Caki2 (cell line): ENCODE measurements at regions not wholly inside any gene's neighbourhood (a gene's known extent, or its start where the extent isn't known, plus 50 kb on each side); places are given as distances from the start of the nearest gene placed in this dataset.

ENCODE experiments used
- DNase-seq: peaks from one replicate; pipeline ENCODE4 v3.0.0-alpha.2; 2015; ENCODE audit warnings: low read depth
- in situ Hi-C: cut with HindIII; loops from 2 replicates; pipeline ENCODE4 v1.10.0; 2016; ENCODE audit warnings: low sequenced_read_pairs, low pct_unique_long_range_greater_than_20kb, mixed read lengths

DNA sequence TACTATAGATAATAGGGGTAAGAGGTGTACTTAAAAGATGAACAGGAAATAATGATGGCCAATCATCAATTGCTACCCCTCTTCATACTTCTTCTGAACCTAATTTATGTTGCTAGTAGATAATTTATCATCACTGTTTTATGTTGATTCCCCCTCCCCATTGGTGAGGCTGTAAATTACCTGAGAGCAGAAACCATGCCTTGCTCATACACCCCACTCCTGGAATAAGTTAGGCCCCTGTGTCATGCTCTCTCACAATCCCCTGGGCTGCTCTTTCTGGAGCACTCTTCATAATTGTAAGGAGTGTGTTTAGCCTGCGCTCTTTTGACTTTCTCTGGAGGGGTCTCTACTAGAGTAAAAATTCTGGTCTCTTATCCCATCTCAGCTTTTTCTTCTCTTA is 180.7 kb downstream of the PAH start:
- in situ Hi-C loops = no loop called here
- no peak for DNase-seq

DNA sequence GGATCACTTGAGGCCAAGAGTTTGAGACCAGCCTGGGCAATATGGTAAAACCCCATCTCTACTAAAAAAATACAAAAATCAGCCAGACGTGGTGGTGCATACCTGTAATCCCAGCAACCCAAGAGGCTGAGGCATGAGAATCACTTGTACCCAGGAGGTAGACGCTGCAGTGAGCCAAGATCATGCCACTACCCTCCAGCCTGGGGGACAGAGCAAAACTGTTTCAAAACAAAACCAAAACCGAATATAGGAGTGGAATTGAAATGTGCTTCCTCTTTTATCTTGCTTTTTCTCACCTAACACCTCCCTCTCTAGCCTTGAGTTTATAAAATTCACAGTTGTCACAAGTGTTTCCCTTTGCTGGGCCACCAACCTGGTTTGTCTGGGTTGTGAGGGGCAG is 181.9 kb downstream of the PAH start:
- DNase-seq = no peak
- in situ Hi-C loops = no loop called here

DNA sequence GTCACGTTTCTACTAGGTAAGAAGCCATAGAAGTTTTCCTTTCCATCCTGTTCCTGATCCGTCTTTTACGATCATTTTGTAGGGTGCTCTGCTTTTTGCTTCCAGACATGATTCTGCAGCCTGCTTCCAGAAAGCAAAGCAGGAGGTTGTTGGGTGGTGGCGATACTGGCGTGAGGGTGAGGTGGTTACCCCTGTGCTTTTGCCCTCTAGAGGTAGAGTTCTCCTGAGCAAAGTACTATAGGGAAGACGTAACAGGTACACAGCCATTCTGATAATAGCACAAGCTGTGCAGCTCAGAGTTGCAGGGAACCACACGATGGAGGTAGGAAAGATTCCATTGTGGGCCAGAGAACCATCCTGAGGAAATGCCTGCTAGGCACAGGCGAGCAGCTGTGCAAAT is 186.0 kb downstream of the PAH start:
- no peak for DNase-seq
- in situ Hi-C loops = no loop called here

DNA sequence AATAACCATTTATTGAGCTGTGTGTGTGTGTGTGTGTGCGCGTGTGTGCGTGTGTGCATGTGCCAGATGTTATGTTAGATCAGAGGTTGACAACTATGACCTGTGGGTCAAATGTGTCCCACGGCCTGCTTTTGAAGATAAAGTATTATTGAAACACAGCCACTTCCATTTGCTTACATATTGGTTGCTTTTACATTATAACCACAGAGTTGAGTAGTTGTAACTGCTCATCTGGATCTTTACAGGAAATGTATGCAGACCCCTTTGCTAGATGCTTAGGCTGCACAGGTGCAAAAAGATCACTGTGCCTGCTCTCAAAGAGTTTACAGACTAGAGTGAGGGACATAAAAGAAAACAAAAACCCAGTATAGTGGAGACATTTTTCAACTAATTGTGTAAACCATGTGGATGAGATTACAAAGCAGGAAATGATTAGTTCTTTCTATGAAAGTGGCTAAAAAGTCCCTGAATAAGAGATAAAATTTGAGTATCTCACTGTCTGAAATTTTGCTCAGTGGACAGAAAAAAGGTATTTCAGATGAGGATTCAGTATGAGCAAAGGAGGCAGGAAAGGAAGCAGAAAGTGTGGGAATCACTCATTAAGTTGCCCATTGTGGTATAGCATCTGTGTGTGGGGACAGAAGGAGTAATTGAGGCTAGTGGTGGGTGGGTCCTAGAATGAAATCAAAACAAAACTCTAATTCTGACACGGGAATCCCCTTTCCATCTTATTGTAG is 188.4 kb downstream of the PAH start:
- in situ Hi-C loops = no loop called here
- no peak for DNase-seq

DNA sequence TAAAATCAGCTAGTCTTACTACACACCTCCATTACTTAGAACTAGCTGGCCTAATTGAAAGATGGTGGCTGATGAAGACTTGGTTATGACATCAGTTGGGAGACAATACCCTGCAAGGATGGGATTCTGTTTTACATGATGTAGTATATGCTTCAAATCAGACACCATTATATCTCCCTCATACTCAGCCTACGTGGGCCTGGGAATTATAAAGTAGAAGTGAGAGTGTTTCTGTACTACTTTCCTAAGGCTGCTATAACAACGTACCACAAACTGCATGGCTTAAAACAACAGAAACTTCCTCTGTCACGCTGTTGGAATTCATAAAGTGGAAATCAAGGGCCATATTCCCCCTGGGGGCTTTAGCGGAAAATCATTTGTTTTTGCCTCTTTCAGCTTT is 190.4 kb downstream of the PAH start:
- in situ Hi-C loops = no loop called here
- DNase-seq = no peak

DNA sequence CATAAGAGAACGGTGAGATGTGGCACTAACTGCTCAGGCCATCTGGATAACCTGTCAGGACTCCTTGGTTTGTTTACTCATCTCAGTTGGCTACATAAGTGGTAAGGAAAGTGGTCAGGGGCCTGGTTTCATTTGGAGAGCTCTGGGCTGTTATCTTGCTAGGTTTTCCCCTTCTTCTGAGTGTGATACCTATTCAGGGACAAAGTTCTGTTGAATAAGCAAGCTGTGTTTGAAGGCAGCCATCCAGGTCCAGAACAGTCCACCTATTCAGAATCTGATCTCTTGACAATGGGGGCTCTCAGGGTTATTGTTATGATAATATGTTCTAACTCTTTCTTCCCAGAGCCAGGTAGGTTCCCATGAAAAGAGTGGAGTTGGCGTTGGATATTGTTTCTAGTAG is 194.9 kb downstream of the PAH start:
- in situ Hi-C loops = no loop called here
- no peak for DNase-seq

DNA sequence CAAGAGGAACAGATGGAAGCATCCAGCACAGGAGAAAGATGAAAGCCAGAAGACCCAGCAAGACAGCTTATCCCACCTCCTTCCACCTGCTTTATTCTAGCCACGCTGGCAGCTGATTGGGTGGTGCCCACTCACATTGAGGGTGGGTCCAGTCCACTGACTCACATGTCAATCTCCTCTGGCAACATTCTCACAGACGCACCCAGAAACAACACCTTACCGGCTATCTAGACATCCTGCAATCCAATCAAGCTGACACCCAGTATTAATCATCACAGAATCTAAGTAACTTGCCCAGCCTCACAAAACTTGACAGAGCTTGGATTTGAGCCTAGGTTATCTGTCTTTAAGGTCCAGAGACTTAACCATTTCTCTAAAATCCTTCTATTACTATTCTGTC is 208.9 kb downstream of the PAH start:
- in situ Hi-C loops = no loop called here
- no peak for DNase-seq

DNA sequence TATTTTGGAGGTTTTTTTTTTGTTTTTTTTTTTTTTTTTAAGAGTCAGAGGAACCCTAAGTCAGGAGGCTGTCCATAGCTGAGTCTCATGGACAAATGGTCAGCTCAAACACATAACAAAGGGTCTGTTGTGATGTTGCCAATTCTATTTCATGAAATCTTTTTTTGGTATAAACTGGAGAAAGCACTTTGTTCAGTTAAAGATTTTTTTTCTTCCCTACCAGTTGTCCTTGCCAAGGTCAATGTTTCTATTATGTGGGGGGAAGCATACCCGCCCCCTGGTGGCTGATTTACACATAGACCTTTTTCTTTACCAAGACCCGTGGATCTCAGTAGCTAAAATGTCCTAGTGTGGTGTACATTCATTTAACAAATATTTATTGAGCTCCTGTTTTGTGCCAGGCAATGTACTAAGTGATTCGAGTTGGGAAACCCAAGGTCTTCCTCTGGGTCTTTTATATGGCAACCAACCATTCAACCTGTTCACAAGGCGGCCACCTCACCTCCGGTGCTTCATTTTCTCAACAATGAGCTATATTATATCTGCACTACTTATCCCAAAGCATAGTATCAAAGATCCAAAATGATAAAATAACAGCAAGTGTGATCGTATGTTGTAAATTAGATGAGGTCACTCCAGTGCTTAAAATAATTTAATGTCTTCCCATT is 214.5 kb downstream of the PAH start:
- in situ Hi-C loops = no loop called here
- peak; percentile 36 for DNase-seq

DNA sequence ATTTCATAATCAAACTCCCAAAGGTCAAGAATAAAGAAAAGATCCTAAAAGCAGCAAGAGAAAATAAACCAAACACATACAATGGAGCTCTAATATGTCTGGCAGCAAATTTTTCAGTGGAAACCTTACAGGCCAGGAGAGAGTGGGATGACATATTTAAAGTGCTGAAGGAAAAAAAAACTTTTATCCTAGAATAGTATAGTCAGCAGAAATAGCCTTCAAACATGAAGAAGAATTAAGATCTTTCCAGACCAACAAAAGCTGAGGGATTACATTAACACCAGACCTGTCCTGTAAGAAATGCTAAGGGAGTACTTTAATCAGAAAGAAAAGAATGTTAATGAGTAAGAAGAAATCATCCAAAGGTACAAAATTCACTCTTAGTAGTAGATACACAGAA is 215.7 kb upstream of the IGF1 start:
- in situ Hi-C loops = no loop called here
- no peak for DNase-seq

DNA sequence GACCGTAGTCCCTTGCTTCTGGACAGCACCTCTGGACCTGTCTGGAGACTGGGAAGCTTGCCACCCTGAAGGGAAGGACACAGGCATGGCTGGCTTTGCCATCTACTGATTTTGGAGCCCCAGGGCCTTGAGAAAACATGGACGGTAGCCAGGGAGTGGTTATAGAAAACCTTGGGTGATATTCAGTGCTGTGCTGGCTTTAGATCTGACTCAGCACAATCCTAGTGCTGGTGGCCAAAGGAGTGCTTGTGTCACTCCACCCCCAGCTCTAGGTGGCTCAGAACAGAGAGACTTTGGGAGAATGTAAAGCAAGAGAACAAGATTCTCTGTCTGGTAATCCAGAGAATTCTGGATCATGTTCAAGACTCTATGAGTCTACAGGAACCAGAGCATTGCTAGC is 214.5 kb upstream of the IGF1 start:
- DNase-seq = no peak
- in situ Hi-C loops = no loop called here

DNA sequence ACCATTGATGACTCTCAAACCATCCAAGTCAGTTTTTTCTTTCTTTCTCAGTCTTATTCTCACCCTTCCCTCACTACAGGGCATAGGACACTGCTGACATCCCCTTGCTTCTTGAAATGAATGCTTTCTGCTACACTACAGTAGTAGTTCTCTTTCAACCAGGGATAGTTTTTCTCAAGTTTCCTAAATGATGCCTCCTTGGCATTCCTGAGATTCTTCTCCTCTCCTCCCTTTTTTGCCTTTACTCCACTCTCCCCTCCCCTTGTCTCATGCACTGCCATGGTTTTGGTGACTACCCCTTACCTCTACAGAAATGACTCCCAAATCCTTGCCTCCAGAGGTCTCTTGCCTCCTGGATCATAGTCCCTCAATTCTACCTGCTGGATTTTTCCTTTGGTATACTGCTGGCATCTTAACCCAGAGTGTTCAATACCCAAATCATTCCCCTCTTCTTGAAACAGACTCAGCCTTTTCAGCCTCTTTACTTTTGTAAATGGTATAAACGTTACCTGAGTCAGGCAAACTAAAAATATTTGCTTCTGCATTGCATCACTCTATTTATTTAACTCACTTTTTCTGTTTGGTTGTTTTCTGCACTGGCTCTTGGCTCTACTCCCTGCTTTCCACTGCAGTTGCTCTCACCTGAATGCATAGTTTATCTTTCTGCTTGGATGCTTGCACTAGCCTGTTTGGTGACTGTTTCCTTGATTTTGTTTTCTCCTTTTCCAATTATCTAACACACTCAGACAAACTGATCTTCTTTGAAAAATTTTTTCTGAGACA is 211.6 kb upstream of the IGF1 start:
- DNase-seq = no peak
- in situ Hi-C loops = no loop called here

DNA sequence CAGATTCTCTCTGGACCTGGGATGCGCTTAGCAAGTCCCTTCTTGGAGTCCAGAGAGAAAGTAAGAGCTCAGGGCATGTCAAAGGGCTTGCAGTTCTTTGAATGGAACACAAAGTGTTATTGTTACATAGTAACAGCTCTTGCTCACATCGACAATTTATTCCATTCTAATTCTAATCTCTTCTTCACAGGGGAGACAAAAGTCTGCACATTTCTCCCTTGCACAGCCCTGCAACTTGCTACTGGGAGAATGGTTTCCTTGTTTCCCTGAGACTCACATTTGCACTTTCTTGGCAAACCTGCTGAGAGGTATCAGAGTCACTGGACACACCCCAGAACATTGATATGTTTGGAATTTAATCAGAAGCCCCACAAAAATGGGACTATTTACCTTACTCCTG is 209.9 kb upstream of the IGF1 start:
- DNase-seq = no peak
- in situ Hi-C loops = no loop called here

DNA sequence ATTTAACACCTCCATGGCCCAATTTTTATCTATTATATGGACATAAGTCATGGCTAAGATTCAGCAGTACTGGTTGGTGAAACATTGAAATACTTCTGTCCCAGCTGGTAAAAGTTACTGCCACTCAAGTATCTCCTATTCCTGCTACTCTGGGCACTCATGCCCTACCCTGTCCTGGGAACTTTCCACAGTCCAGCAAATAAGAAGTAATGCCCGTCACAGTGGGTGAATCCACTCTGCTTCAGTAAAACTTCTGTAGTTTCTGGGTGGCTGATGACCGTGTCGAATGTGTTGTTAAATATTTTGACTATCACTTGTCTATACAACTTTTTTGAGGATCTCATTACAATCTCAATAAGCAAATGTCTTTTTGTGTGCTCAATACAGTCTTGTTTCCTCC is 209.3 kb upstream of the IGF1 start:
- in situ Hi-C loops = no loop called here
- no peak for DNase-seq

DNA sequence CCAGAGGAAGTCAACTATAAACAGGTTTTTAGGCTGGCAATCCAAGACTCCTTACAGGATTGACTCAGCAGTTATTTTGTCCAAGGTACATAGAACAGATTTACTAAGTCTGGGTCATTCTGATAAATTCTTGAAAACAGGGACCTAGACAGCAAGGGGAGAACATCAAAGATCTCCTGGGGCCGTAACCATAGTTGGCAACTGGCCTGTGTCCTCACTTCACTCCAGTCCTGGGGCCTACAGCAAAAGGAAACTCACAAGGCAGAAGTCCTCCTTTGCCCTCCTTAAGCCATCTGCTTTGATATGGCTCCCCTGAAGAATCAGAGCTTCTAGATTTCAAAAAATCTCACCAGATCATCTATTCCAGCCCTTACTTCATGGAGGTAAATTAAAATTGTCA is 207.2 kb upstream of the IGF1 start:
- in situ Hi-C loops = no loop called here
- no peak for DNase-seq

DNA sequence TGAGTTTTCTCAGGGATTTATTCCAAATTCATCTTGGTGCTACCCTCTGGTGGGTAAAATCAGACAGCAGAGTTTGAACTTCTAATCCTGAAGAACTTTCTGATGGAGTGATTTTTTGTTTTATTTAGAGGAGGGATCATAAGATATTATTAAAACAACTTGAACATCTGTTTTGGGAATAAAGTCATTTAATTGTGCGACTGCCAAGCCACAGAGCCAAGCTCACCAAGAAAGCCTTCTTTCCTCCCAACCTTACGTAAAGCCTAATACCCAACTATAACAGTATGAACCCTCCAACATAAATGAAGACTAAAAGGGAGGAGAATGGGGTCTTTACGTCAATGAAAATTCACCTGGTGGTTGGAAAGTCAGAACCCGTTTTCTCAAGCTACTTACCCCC is 205.5 kb upstream of the IGF1 start:
- in situ Hi-C loops = no loop called here
- DNase-seq = no peak

DNA sequence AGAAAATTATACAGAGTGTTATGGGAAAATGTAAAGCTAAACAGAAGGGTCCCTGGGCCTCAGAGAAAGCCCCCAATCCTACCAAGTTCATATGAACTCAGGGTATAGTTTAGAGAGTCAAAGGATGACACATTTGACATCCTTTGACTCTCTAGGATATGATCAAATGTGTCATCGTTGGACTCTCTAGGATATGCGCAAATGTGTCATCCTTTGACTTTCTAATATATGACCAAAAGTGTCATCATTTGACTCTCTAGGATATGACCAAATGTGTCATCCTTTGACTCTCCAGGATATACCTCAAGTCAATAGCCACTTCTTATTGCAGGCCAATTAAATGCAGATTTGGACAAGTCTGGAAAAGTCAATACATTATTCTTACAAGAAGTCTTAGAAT is 204.8 kb upstream of the IGF1 start:
- no peak for DNase-seq
- in situ Hi-C loops = no loop called here

DNA sequence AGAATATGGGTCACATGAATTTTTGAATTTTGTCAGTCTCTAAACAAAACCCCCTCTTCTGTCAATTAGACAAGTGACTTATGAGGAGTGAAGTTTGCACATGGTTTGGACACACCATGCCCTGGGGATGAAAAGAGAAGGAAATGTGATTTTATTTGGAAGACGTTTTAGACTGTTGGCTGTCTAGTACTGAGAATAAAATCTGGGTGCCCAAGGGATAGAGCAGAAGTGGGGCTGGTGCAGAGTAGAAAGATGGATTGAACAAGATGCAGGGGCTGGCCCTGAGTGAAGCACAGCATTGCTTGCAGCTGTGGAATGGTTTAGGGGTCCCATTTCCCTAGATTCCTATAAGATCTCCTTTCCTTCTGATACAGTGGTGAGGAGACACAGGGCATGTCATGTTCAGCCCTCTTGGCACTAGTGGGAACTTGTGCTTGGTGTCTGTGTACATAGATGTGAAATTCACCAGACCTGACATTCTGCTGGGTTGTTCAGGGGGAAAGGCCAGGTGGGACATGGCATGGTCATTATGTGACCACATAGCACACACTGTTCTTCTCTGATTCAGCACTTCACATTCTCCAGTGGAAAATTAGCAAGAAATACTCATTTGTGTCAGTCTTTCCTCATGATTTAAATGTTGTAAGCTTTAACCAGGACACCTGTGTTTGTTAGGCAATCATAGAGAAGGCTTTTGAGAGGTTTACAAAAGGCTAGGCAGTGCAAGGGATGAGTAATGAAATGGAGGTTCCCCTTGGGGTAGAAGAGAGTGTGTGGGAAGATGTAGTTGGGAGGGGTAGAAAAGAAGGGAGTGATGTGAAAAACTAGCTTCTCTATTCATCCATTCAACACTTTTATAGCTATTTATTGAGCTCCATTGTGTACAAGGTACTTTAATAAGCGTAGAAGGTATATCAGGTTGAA is 202.3 kb upstream of the IGF1 start:
- in situ Hi-C loops = no loop called here
- no peak for DNase-seq

DNA sequence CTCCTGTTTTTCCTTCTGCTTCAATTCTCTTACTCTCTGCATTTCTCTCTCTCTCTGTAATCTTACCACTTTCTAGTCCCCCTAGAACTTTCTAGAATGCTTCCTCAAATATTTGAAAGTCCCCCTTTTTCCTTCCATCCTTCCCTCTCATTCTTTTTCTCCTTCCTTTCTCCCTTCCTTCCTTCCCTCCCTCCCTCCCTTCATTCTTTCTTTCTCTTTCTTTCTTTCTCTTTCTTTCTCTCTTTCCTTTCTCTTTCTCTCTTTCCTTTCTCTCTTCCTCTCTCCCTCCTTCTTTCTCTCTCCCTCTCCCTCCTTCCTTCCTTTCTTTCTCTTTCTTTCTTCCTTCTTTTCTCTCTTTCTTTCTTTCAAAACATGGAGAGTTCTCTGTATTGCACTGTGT is 201.4 kb upstream of the IGF1 start:
- in situ Hi-C loops = no loop called here

DNA sequence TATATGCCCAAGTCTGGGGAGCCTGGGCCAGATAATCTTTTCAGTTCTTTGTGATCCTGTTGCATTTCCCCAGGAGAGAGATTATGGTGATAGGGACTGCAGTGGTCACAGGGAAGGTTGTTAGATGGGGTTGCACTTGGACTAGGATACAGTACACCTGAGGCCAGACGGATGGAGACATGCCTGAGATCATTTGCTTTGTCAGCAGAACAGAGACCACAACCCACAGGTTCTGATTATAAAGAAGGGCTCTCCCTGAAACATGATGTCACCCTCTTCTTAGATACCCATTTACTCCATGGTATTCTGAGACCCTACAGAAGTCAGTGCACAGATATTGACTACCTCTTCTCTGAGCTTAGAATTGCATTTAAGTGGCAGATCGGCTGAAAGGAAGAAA is 200.9 kb upstream of the IGF1 start:
- in situ Hi-C loops = no loop called here
- DNase-seq = no peak

More for the DNA sequence above, 201.4 kb upstream of the IGF1 start:
- DNase-seq = no peak
